ENCODE measurements at regions not wholly inside any gene's neighbourhood (a gene's known extent, or its start where the extent isn't known, plus 50 kb on each side); places are given as distances from the start of the nearest gene placed in this dataset.

GRCh38 chr12:41846718-41847117, 298.0 kb downstream of the GXYLT1 start:
- TF ChIP-seq POLR2A (IDR thresholded peaks at IDR 0.05; ENCODE audit: low read depth, low read length) (no peak), USF2 (IDR thresholded peaks at IDR 0.05; ENCODE audit: low read depth, low read length) (no peak)
- TF ChIP-seq, protein P1, sequence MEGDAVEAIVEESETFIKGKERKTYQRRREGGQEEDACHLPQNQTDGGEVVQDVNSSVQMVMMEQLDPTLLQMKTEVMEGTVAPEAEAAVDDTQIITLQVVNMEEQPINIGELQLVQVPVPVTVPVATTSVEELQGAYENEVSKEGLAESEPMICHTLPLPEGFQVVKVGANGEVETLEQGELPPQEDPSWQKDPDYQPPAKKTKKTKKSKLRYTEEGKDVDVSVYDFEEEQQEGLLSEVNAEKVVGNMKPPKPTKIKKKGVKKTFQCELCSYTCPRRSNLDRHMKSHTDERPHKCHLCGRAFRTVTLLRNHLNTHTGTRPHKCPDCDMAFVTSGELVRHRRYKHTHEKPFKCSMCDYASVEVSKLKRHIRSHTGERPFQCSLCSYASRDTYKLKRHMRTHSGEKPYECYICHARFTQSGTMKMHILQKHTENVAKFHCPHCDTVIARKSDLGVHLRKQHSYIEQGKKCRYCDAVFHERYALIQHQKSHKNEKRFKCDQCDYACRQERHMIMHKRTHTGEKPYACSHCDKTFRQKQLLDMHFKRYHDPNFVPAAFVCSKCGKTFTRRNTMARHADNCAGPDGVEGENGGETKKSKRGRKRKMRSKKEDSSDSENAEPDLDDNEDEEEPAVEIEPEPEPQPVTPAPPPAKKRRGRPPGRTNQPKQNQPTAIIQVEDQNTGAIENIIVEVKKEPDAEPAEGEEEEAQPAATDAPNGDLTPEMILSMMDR (conservative IDR thresholded peaks at IDR 0.05; ENCODE audit: low read depth, low read length) = no peak

Data from IMR-90 (cell line).